Coronary artery (tissue), 2 donors: ENCODE measurements at regions not wholly inside any gene's neighbourhood (a gene's known extent, or its start where the extent isn't known, plus 50 kb on each side); places are given as distances from the start of the nearest gene placed in this dataset.

Source experiments
- DNase-seq: peaks from one replicate; pipeline ENCODE4 v3.0.0-alpha.2; 2017; ENCODE audit warnings: low spot score
- H3K27ac ChIP-seq, 2 donors: fragments of 200-600 bp; sonication (generic); one replicate each; pipeline ENCODE4 v1.5.1; 2016 to 2019
- H3K4me3 ChIP-seq: fragments of 200-600 bp; sonication (generic); 2 replicates; pipeline ENCODE4 v1.5.1; 2016; ENCODE audit warnings: mild to moderate bottlenecking, moderate library complexity
- CTCF ChIP-seq: fragments of 200-600 bp; sonication (generic); IDR thresholded peaks from one replicate; pipeline ENCODE4 v1.5.1; 2019; ENCODE audit warnings: antibody characterized with exemption

DNA sequence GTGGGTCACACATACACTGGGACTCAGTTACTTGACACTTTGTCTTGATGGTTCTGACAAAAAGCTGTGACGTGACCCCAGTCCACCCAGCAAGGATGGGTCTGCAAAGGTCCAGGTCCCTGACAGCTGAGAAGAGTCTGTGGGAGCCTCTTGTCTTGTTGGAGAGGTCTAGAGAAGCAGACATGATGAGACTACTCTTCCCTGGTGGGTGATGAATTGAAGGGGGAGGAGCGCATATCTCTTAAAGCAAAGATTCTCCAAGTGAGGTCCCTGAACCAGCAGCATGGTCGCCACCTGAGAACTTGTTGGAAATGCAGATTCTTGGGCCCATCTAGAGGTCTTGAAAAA, 78.5 kb upstream of the MEDAG start:
- H3K4me3 ChIP-seq: no peak overlapping the region
- no peak for DNase-seq
- no peak for TF ChIP-seq CTCF
- no peak overlapping the region for H3K27ac ChIP-seq

DNA sequence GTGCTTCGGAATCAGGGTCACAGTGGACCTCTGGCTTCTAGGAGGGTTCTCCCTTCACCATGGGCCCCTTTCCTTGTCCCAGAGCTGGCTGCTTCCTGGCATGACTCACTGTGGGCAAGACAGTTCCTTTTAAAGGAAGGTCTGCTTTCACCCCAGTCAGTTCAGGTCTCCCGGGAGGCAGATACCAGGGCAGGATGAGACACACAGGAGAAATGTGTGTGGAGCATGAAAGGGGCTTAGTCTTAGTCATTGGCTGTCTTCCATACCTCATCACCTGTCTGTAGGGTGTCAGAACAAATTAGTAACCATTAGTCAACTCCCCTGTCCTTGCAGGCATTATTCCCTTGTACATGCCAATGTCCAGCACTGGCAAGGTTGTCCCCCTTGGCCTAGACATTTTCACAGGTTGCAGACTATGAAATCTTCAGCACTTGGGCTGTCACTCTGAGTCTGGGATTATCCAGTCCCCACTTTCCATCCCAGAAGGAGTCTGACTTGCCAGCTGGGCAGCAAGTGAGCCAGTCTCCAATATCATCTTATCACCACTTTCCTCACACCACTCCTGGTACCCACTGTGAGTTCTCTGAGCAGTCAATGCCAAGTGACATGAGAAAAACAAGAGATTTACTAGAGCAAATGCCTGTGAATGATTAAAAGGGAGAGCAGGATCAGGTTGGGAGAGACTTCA, 76.8 kb upstream of the MEDAG start:
- no peak for TF ChIP-seq CTCF
- DNase-seq: no peak
- Histone ChIP-seq H3K4me3 (no peak overlapping the region), H3K27ac (no peak overlapping the region)

GRCh38 chr13:30829833-30830637, 76.0 kb upstream of the MEDAG start:
- H3K4me3 ChIP-seq: no peak overlapping the region
- no peak overlapping the region for H3K27ac ChIP-seq
- no peak for TF ChIP-seq CTCF
- DNase-seq: no peak

DNA sequence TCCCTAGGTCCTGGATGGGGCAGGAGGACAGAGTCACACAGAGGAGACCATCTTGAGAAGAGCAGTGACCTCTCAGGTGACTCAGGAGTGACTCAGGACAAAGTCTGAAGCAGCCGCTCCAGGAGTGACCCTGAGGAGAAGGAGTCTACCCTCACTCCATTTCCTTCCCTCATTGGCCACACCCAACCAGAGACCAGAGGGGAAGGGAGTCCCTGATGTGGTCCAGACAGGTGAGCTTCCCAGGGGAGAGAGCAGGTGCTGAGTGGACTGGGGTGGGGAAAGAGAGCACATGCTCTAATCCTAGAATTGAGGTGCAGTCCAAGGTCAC, 75.5 kb upstream of the MEDAG start:
- TF ChIP-seq CTCF: no peak
- H3K27ac ChIP-seq: no peak overlapping the region
- DNase-seq: no peak
- H3K4me3 ChIP-seq: no peak overlapping the region

- no peak for DNase-seq
- TF ChIP-seq CTCF: no peak
- no peak overlapping the region for H3K27ac ChIP-seq
- H3K4me3 ChIP-seq: no peak overlapping the region
Observed at GRCh38 chr13:30831515-30831914, 74.6 kb upstream of the MEDAG start.

GRCh38 chr13:30832377-30832776, 73.7 kb upstream of the MEDAG start:
- no peak overlapping the region for H3K27ac ChIP-seq
- no peak for TF ChIP-seq CTCF
- no peak overlapping the region for H3K4me3 ChIP-seq
- DNase-seq: no peak

DNA sequence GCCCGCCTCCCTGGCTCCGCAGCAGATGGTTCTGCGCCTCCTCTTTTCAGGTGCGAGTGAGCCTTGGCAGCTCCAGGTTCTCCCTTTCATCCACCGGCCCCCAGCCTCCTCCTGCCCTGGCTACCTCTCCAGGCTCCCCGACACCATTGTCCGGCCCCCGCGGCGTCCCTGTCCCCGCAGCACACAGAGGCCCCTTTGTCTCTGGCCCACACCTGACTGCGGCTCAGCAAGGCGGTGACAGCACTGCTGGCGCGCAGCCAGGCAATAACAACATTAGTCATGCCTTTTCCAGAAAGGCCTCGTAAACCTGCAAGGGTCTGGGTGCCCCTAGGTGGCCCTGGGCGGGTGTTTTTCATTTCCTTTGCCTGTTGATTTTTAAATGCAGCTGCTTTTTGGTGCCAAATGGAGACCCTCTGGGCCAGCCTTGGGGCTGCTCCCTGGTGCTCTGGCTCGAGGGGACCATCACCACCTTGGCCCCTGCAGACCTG, 73.2 kb upstream of the MEDAG start:
- DNase-seq: no peak

More for the DNA sequence above, 73.2 kb upstream of the MEDAG start:
- Histone ChIP-seq H3K4me3 (no peak overlapping the region), H3K27ac (no peak overlapping the region)
- TF ChIP-seq CTCF: no peak
